WTC11 (cell line): ENCODE measurements at regions not wholly inside any gene's neighbourhood (a gene's known extent, or its start where the extent isn't known, plus 50 kb on each side); places are given as distances from the start of the nearest gene placed in this dataset.

Experiments
- ATAC-seq: fragments of 200-7000 bp; cut with Tn5 transposase; 2 replicates; pipeline ENCODE4 v1.10.0; 2021; ENCODE audit warnings: mild to moderate bottlenecking, moderate library complexity
- CTCF ChIA-PET: fragments of 300-600 bp; sonication (Branson Sonifier 250); formaldehyde crosslinking; loops from one replicate; lab custom pipeline; 2021; ENCODE audit warnings: antibody characterized with exemption; lab: Charles Lee
- POLR2A ChIA-PET: fragments of 350-600 bp; sonication (Branson Sonifier 250); formaldehyde crosslinking; loops from one replicate; lab custom pipeline; 2021; ENCODE audit warnings: antibody characterized with exemption; lab: Charles Lee
- DNase-seq: peaks from one replicate; pipeline ENCODE4 v3.0.0; 2021; ENCODE audit warnings: low spot score
- H3K27ac Mint-ChIP-seq: 2 replicates; pipeline ENCODE4 v1.8.0; 2021; ENCODE audit warnings: mixed read lengths
- H3K27me3 Mint-ChIP-seq: 2 replicates; pipeline ENCODE4 v1.8.0; 2021; ENCODE audit warnings: low read depth, mild to moderate bottlenecking, moderate library complexity, mixed read lengths
- H3K36me3 Mint-ChIP-seq: 2 replicates; pipeline ENCODE4 v1.8.0; 2021; ENCODE audit warnings: mixed read lengths
- H3K4me1 Mint-ChIP-seq: 2 replicates; pipeline ENCODE4 v1.8.0; 2022; ENCODE audit warnings: mixed read lengths
- H3K4me3 Mint-ChIP-seq: 2 replicates; pipeline ENCODE4 v1.8.0; 2021; ENCODE audit warnings: mild to moderate bottlenecking, moderate library complexity, mixed read lengths
- H3K9me3 Mint-ChIP-seq: 2 replicates; pipeline ENCODE4 v1.8.0; 2021; ENCODE audit warnings: mixed read lengths
- CDX4 ChIP-seq: fragments of 250-450 bp; sonication (Bioruptor Pico); IDR thresholded peaks from 2 replicates; pipeline ENCODE4 v1.9.0; 2021; ENCODE audit warnings: moderate library complexity, mild to moderate bottlenecking, inconsistent platforms, borderline replicate concordance
- CREM ChIP-seq: sonication (generic); formaldehyde crosslinking; IDR thresholded peaks from 2 replicates; pipeline ENCODE4 v1.8.1; 2022; ENCODE audit warnings: mild to moderate bottlenecking, missing genetic modification reagents, moderate library complexity
- ELF4 ChIP-seq: sonication (generic); formaldehyde crosslinking; IDR thresholded peaks from 2 replicates; pipeline ENCODE4 v1.8.1; 2022; ENCODE audit warnings: low read depth, mild to moderate bottlenecking, moderate library complexity, missing genetic modification reagents
- ESRRA ChIP-seq: sonication (generic); formaldehyde crosslinking; IDR thresholded peaks from 2 replicates; pipeline ENCODE4 v1.8.1; 2022; ENCODE audit warnings: mild to moderate bottlenecking, missing genetic modification reagents, borderline replicate concordance
- FOXP1 ChIP-seq: sonication (generic); formaldehyde crosslinking; IDR thresholded peaks from 2 replicates; pipeline ENCODE4 v1.8.0; 2022; ENCODE audit warnings: missing genetic modification reagents, mild to moderate bottlenecking, moderate library complexity, borderline replicate concordance
- JAZF1 ChIP-seq: fragments of 250-450 bp; sonication (Bioruptor Pico); IDR thresholded peaks from 2 replicates; pipeline ENCODE4 v1.9.0; 2021; ENCODE audit warnings: moderate library complexity, mild to moderate bottlenecking, inconsistent platforms
- JUN ChIP-seq: sonication (generic); formaldehyde crosslinking; IDR thresholded peaks from 2 replicates; pipeline ENCODE4 v1.8.0; 2023; ENCODE audit warnings: mild to moderate bottlenecking, missing genetic modification reagents
- NR2C2 ChIP-seq: sonication (generic); formaldehyde crosslinking; IDR thresholded peaks from 2 replicates; pipeline ENCODE4 v1.8.0; 2022; ENCODE audit warnings: mild to moderate bottlenecking, missing genetic modification reagents
- SMAD3 ChIP-seq: sonication (generic); formaldehyde crosslinking; IDR thresholded peaks from 2 replicates; pipeline ENCODE4 v1.8.0; 2022; ENCODE audit warnings: missing genetic modification reagents, mild to moderate bottlenecking, borderline replicate concordance
- TEAD1 ChIP-seq: sonication (generic); formaldehyde crosslinking; IDR thresholded peaks from 2 replicates; pipeline ENCODE4 v1.8.0; 2022; ENCODE audit warnings: mild to moderate bottlenecking, missing genetic modification reagents
- USF2 ChIP-seq: sonication (generic); formaldehyde crosslinking; IDR thresholded peaks from 2 replicates; pipeline ENCODE4 v1.8.1; 2023; ENCODE audit warnings: mild to moderate bottlenecking, missing genetic modification reagents, moderate library complexity
- ZNF219 ChIP-seq: sonication (generic); formaldehyde crosslinking; IDR thresholded peaks from 2 replicates; pipeline ENCODE4 v1.8.0; 2023; ENCODE audit warnings: missing genetic modification reagents, mild to moderate bottlenecking, borderline replicate concordance
- ZNF263 ChIP-seq: sonication (generic); formaldehyde crosslinking; IDR thresholded peaks from 2 replicates; pipeline ENCODE4 v1.8.1; 2022; ENCODE audit warnings: low read depth, mild to moderate bottlenecking, moderate library complexity, missing genetic modification reagents
- ZNF416 ChIP-seq: fragments of 250-450 bp; sonication (Bioruptor Pico); IDR thresholded peaks from 2 replicates; pipeline ENCODE4 v1.9.0; 2021; ENCODE audit warnings: mild to moderate bottlenecking, inconsistent platforms
- ZNF671 ChIP-seq: fragments of 250-450 bp; sonication (Bioruptor Pico); IDR thresholded peaks from 2 replicates; pipeline ENCODE4 v1.8.0; 2021; ENCODE audit warnings: mild to moderate bottlenecking
- TF ChIP-seq, protein P1 (sequence below): fragments of 200-600 bp; IDR thresholded peaks from 2 replicates; pipeline ENCODE4 v1.8.0; 2022; ENCODE audit warnings: antibody characterized with exemption
- TF ChIP-seq, protein P2 (sequence below): sonication (generic); formaldehyde crosslinking; IDR thresholded peaks from 2 replicates; pipeline ENCODE4 v1.8.1; 2022; ENCODE audit warnings: missing genetic modification reagents, borderline replicate concordance
- TF ChIP-seq, protein P3 (sequence below): fragments of 250-450 bp; sonication (Bioruptor Pico); IDR thresholded peaks from 2 replicates; pipeline ENCODE4 v1.9.0; 2021; ENCODE audit warnings: mild to moderate bottlenecking, borderline replicate concordance
- TF ChIP-seq, protein P4 (sequence below): sonication (generic); formaldehyde crosslinking; IDR thresholded peaks from 2 replicates; pipeline ENCODE4 v1.8.0; 2022; ENCODE audit warnings: mild to moderate bottlenecking, missing genetic modification reagents
- TF ChIP-seq, protein P5 (sequence below): fragments of 250-450 bp; sonication (Bioruptor Pico); conservative IDR thresholded peaks from 2 replicates; pipeline ENCODE4 v1.9.0; 2021; ENCODE audit warnings: mild to moderate bottlenecking

DNA sequence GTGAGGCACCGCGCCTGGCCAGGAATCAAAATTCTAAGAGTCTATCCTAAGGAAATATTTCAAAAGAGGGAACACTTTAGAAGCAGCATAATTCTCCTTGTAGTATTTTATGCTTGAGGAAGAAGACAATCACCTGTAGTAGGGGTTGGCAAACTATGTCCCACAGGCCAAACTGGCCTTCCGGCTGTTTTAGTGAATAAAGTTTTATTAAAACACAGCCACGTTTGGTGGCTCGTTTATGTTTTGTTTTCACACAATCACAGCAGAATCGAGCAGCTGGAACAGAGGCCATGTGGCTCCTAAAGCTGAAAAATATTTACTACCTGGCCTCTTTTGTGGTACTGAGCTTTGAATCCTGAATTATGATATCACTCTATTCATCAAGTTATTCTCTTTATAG, 131.7 kb upstream of the TNS3 start:
- Mint-ChIP-seq H3K36me3 (no peaks in the 10 kb centered on the region), H3K4me3 (no peak overlapping the region), H3K27me3 (no peaks in the 10 kb centered on the region), H3K9me3 (no peaks in the 10 kb centered on the region), H3K4me1 (no peaks in the 10 kb centered on the region), H3K27ac (no peak overlapping the region)
- POLR2A ChIA-PET: interaction anchor here (0.6 kb wide), 1 partner anchor 92 kb away, joined by 3 read pairs; no protein-coding TSS in a partner anchor
- no peak for DNase-seq
- TF ChIP-seq ZNF416 (CRISPR knock-in tag) (no peak), USF2 (CRISPR knock-in tag) (no peak), SMAD3 (CRISPR knock-in tag) (no peak), JAZF1 (CRISPR knock-in tag) (no peak), ESRRA (CRISPR knock-in tag) (no peak), CDX4 (CRISPR knock-in tag) (no peak), FOXP1 (CRISPR knock-in tag) (no peak), ZNF671 (CRISPR knock-in tag) (no peak), CREM (no peak)
- TF ChIP-seq, protein P1, sequence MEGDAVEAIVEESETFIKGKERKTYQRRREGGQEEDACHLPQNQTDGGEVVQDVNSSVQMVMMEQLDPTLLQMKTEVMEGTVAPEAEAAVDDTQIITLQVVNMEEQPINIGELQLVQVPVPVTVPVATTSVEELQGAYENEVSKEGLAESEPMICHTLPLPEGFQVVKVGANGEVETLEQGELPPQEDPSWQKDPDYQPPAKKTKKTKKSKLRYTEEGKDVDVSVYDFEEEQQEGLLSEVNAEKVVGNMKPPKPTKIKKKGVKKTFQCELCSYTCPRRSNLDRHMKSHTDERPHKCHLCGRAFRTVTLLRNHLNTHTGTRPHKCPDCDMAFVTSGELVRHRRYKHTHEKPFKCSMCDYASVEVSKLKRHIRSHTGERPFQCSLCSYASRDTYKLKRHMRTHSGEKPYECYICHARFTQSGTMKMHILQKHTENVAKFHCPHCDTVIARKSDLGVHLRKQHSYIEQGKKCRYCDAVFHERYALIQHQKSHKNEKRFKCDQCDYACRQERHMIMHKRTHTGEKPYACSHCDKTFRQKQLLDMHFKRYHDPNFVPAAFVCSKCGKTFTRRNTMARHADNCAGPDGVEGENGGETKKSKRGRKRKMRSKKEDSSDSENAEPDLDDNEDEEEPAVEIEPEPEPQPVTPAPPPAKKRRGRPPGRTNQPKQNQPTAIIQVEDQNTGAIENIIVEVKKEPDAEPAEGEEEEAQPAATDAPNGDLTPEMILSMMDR: no peak
- TF ChIP-seq, protein P2, sequence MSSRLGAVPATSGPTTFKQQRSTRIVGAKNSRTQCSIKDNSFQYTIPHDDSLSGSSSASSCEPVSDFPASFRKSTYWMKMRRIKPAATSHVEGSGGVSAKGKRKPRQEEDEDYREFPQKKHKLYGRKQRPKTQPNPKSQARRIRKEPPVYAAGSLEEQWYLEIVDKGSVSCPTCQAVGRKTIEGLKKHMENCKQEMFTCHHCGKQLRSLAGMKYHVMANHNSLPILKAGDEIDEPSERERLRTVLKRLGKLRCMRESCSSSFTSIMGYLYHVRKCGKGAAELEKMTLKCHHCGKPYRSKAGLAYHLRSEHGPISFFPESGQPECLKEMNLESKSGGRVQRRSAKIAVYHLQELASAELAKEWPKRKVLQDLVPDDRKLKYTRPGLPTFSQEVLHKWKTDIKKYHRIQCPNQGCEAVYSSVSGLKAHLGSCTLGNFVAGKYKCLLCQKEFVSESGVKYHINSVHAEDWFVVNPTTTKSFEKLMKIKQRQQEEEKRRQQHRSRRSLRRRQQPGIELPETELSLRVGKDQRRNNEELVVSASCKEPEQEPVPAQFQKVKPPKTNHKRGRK (CRISPR knock-in tag): no peak
- TF ChIP-seq, protein P3, sequence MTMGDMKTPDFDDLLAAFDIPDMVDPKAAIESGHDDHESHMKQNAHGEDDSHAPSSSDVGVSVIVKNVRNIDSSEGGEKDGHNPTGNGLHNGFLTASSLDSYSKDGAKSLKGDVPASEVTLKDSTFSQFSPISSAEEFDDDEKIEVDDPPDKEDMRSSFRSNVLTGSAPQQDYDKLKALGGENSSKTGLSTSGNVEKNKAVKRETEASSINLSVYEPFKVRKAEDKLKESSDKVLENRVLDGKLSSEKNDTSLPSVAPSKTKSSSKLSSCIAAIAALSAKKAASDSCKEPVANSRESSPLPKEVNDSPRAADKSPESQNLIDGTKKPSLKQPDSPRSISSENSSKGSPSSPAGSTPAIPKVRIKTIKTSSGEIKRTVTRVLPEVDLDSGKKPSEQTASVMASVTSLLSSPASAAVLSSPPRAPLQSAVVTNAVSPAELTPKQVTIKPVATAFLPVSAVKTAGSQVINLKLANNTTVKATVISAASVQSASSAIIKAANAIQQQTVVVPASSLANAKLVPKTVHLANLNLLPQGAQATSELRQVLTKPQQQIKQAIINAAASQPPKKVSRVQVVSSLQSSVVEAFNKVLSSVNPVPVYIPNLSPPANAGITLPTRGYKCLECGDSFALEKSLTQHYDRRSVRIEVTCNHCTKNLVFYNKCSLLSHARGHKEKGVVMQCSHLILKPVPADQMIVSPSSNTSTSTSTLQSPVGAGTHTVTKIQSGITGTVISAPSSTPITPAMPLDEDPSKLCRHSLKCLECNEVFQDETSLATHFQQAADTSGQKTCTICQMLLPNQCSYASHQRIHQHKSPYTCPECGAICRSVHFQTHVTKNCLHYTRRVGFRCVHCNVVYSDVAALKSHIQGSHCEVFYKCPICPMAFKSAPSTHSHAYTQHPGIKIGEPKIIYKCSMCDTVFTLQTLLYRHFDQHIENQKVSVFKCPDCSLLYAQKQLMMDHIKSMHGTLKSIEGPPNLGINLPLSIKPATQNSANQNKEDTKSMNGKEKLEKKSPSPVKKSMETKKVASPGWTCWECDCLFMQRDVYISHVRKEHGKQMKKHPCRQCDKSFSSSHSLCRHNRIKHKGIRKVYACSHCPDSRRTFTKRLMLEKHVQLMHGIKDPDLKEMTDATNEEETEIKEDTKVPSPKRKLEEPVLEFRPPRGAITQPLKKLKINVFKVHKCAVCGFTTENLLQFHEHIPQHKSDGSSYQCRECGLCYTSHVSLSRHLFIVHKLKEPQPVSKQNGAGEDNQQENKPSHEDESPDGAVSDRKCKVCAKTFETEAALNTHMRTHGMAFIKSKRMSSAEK: no peak
- no peak for ATAC-seq
- CTCF ChIA-PET: no interaction called here

DNA sequence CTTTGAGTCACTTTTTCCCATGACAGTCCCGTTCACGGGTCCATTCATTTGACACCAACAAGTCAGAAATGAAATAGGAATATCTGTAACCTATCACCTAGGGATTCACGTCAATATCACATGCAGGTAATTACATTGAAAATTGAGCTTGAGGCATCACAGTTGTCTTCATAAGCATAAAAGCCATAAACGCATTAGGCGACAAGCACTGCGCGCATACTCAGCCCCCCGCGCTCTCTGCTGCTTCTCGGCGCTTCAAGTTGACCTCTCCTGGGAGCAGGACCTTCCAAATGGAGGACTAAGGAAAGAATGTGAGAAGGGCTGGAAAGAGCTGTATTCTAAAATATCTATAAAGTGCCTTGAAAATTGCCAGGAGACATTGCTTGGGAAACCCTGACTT, 130.5 kb upstream of the TNS3 start:
- no peaks in the 10 kb centered on the region for H3K36me3 Mint-ChIP-seq
- ChIA-PET POLR2A (interaction anchor here (0.6 kb wide), 1 partner anchor 68 kb away, joined by 6 read pairs; no protein-coding TSS in a partner anchor), CTCF (interaction anchor here (0.6 to 0.7 kb wide), 3 partner anchors 268 to 412 kb away, joined by 3 to 4 read pairs (median 3); no protein-coding TSS in a partner anchor)
- ATAC-seq (no peak), DNase-seq (no peak)
- H3K9me3 Mint-ChIP-seq: no peaks in the 10 kb centered on the region
- no peaks in the 10 kb centered on the region for H3K4me1 Mint-ChIP-seq
- no peak overlapping the region for H3K4me3 Mint-ChIP-seq
- no peak overlapping the region for H3K27ac Mint-ChIP-seq
- H3K27me3 Mint-ChIP-seq: no peaks in the 10 kb centered on the region
- TF ChIP-seq JUN (no peak), ZNF219 (CRISPR knock-in tag) (no peak), CREM (no peak), ZNF263 (CRISPR knock-in tag) (no peak), ELF4 (CRISPR knock-in tag) (no peak), NR2C2 (no peak), TEAD1 (CRISPR knock-in tag) (no peak)
- TF ChIP-seq, protein P4, sequence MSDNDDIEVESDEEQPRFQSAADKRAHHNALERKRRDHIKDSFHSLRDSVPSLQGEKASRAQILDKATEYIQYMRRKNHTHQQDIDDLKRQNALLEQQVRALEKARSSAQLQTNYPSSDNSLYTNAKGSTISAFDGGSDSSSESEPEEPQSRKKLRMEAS (CRISPR knock-in tag): no peak
- TF ChIP-seq, protein P1: no peak
- TF ChIP-seq, protein P5, sequence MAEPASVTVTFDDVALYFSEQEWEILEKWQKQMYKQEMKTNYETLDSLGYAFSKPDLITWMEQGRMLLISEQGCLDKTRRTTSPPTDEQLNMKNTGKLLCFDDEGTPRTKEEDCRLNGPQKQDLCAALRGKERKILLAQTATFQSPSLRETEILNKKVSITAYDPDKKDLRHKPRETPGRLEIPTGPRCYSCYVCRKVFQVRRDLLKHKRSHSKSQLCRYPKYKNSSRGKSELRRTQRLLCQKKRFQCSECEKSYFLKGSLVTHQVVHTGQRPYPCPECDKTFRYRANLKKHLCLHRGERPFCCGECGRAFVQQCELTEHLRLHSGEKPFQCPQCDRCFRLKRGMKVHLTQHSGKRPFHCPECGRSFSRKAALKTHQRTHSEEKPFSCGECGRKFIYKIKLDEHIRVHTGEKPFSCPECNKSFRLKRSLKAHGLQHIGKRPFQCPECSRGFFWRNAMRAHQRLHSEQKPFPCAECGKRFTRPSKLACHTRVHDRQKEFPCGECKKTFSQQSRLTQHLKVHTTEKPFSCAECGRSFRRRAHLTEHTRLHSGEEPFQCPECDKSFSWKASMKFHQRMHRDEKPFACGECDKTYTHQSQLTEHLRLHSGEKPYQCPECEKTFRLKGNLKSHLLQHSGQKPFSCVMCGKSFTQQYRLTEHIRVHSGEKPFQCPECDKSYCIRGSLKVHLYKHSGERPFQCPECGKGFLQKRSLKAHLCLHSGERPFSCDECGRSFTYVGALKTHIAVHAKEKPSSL (CRISPR knock-in tag): no peak
